Keratinocyte (primary cell): ENCODE measurements at regions not wholly inside any gene's neighbourhood (a gene's known extent, or its start where the extent isn't known, plus 50 kb on each side); places are given as distances from the start of the nearest gene placed in this dataset.

Experiments used
- CTCF ChIP-seq, 3 experiments: IDR thresholded peaks in 1 of 3; conservative IDR thresholded peaks in 1 of 3; optimal IDR thresholded peaks in 1 of 3; 2 replicates in 2 of 3; 3 replicates in 1 of 3; pipeline versions ENCODE3 to v1.5.1; 2011; ENCODE audit warnings: low read length in 3 of 3, mild to moderate bottlenecking in 3 of 3, moderate library complexity in 2 of 3, control low read depth in 1 of 3, inconsistent platforms in 1 of 3; ENCODE audit not compliant: insufficient read depth in 2 of 3; ENCODE audit errors: extremely low read depth in 1 of 3
- EZH2 ChIP-seq: IDR thresholded peaks from one replicate; pipeline ENCODE4 v1.6.1; 2012; ENCODE audit warnings: inconsistent platforms, mild to moderate bottlenecking, low read length, moderate library complexity

GRCh38 chr2:180720829-180721228, 259.6 kb upstream of the UBE2E3 start:
- no peak for TF ChIP-seq CTCF (optimal IDR thresholded peaks at IDR 0.05 in 1 of 3, IDR thresholded peaks at IDR 0.05 in 1 of 3, conservative IDR thresholded peaks at IDR 0.05 in 1 of 3; ENCODE audit: extremely low read depth in 1 of 3, insufficient read depth in 2 of 3, low read length in 3 of 3)
- no peak for TF ChIP-seq EZH2
